Smooth muscle cell (in vitro differentiated cells): ENCODE measurements at regions not wholly inside any gene's neighbourhood (a gene's known extent, or its start where the extent isn't known, plus 50 kb on each side); places are given as distances from the start of the nearest gene placed in this dataset. TPM values are rescaled to one million over a fixed set of nuclear protein-coding genes. Genes with fewer than 3 reads are reported as not detected.

Experiments used
- DNase-seq: peaks from one replicate; lab custom pipeline; 2025; ENCODE audit not compliant: unreplicated experiment; lab: John Stamatoyannopoulos, UW
- H2AFZ ChIP-seq: fragments of 200-600 bp; sonication (generic); 2 replicates; pipeline ENCODE4 v1.6.0; 2016; ENCODE audit warnings: antibody characterized with exemption, low read depth, mild to moderate bottlenecking
- H3F3A ChIP-seq: fragments of 200-600 bp; sonication (generic); 2 replicates; pipeline ENCODE4 v1.6.0; 2017; ENCODE audit warnings: antibody characterized with exemption, low read depth
- H3K27ac ChIP-seq: fragments of 200-600 bp; sonication (generic); 2 replicates; pipeline ENCODE4 v1.5.1; 2016; ENCODE audit warnings: low read depth, mild to moderate bottlenecking
- H3K27me3 ChIP-seq: fragments of 200-600 bp; sonication (generic); 2 replicates; pipeline ENCODE4 v1.6.1; 2016; ENCODE audit warnings: low read depth, mild to moderate bottlenecking
- H3K36me3 ChIP-seq: fragments of 200-600 bp; sonication (generic); 2 replicates; pipeline ENCODE4 v1.5.1; 2016; ENCODE audit warnings: low read depth
- H3K4me1 ChIP-seq: fragments of 200-600 bp; sonication (generic); 2 replicates; pipeline ENCODE4 v1.5.1; 2016; ENCODE audit warnings: low read depth
- H3K4me2 ChIP-seq: fragments of 200-600 bp; sonication (generic); 2 replicates; pipeline ENCODE4 v1.6.0; 2016; ENCODE audit warnings: mild to moderate bottlenecking
- H3K4me3 ChIP-seq: fragments of 200-600 bp; sonication (generic); 2 replicates; pipeline ENCODE4 v1.5.1; 2016; ENCODE audit warnings: mild to moderate bottlenecking
- H3K79me2 ChIP-seq: fragments of 200-600 bp; sonication (generic); 2 replicates; pipeline ENCODE4 v1.6.0; 2016; ENCODE audit warnings: low read depth, mild to moderate bottlenecking
- H3K9ac ChIP-seq: fragments of 200-600 bp; sonication (generic); 2 replicates; pipeline ENCODE4 v1.6.0; 2016; ENCODE audit warnings: low read depth
- H3K9me3 ChIP-seq: fragments of 200-600 bp; sonication (generic); replicated peaks from 2 replicates; pipeline ENCODE4 v1.5.1; 2016; ENCODE audit warnings: low read depth
- H4K20me1 ChIP-seq: fragments of 200-600 bp; sonication (generic); 2 replicates; pipeline ENCODE4 v1.6.0; 2016; ENCODE audit warnings: low read depth
- CTCF ChIP-seq: fragments of 200-600 bp; sonication (generic); IDR thresholded peaks from 2 replicates; pipeline ENCODE4 v1.5.1; 2017; ENCODE audit warnings: borderline replicate concordance, mild to moderate bottlenecking, antibody characterized with exemption; ENCODE audit not compliant: insufficient read depth, poor library complexity, severe bottlenecking
- small RNA-seq: library from RNA; depleted of rRNA; stranded (forward); fragments of <200 nt; gene quantifications from one replicate; pipeline ENCODE3, GENCODE V24; 2014

- no peak overlapping the region for H2AFZ ChIP-seq
- no peak for TF ChIP-seq CTCF
- no peak overlapping the region for H3K4me2 ChIP-seq
- DNase-seq, result no peak
- no peaks in the 10 kb centered on the region for H3K36me3 ChIP-seq
- H3K27ac ChIP-seq, result no peak overlapping the region
- H3K4me3 ChIP-seq, result no peak overlapping the region
- H3K79me2 ChIP-seq, result no peaks in the 10 kb centered on the region
- no peaks in the 10 kb centered on the region for H3K9me3 ChIP-seq
- H3K27me3 ChIP-seq, result no peaks in the 10 kb centered on the region
- H3F3A ChIP-seq, result no peaks in the 10 kb centered on the region
- no peaks in the 10 kb centered on the region for H3K4me1 ChIP-seq
- no peaks in the 10 kb centered on the region for H4K20me1 ChIP-seq
- no peak overlapping the region for H3K9ac ChIP-seq
Measured at GRCh38 chr1:107004421-107004820, 52.1 kb upstream of the PRMT6 start.

Small RNA genes in the stretch of these regions (small RNA-seq; reads per million reads assigned to genes)
- gene AL596327.1 (not detected), gene SEPT2P1 (5.2 reads per million, percentile 64 among the genes with 10 or more reads in this experiment)
